RWPE1 (cell line): ENCODE measurements at regions not wholly inside any gene's neighbourhood (a gene's known extent, or its start where the extent isn't known, plus 50 kb on each side); places are given as distances from the start of the nearest gene placed in this dataset.

Experiments used
- CTCF ChIA-PET: fragments of 350-600 bp; sonication (Branson Sonifier 250); formaldehyde crosslinking; extraction: SDS; loops from one replicate; lab custom pipeline; 2021; lab: Yijun Ruan, JAX
- POLR2A ChIA-PET: fragments of 400-600 bp; formaldehyde crosslinking; extraction: SDS; loops from one replicate; lab custom pipeline; 2020; ENCODE audit warnings: antibody characterized with exemption; ENCODE audit not compliant: low non-redundant PET; lab: Yijun Ruan, JAX
- DNase-seq: peaks from one replicate; pipeline ENCODE4 v3.0.0; 2012; ENCODE audit warnings: low spot score
- H3K27ac ChIP-seq: fragments of 450-650 bp; 2 replicates; pipeline ENCODE4 v1.5.1; 2017
- CTCF ChIP-seq: fragments of 450-650 bp; conservative IDR thresholded peaks from 2 replicates; pipeline ENCODE4 v1.5.1; 2017; ENCODE audit warnings: low read depth, mild to moderate bottlenecking

- DNase-seq: no peak
- POLR2A ChIA-PET: no interaction called here
- CTCF ChIA-PET: interaction anchor here (0.8 kb wide), 1 partner anchor 10 kb away, joined by 3 read pairs; no protein-coding TSS in a partner anchor
- H3K27ac ChIP-seq: no peak overlapping the region
- TF ChIP-seq CTCF: no peak
Measured at GRCh38 chr20:40494248-40494647, 194.8 kb downstream of the MAFB start.

- ChIA-PET POLR2A (interaction anchor here (0.9 kb wide), 1 partner anchor 196 kb away, joined by 3 read pairs; the partner anchor contains the start of gene MAFB), CTCF (interaction anchor here (0.6 kb wide), 1 partner anchor 44 kb away, joined by 3 read pairs; no protein-coding TSS in a partner anchor)
- TF ChIP-seq CTCF: no peak
- peak; percentile 84 for DNase-seq
- no peak overlapping the region for H3K27ac ChIP-seq
Measured at GRCh38 chr20:40493549-40493948, 195.5 kb downstream of the MAFB start.

- ChIA-PET CTCF (interaction anchor here (0.6 kb wide), 1 partner anchor 44 kb away, joined by 3 read pairs; no protein-coding TSS in a partner anchor), POLR2A (interaction anchor here (0.9 kb wide), 1 partner anchor 196 kb away, joined by 3 read pairs; the partner anchor contains the start of gene MAFB)
- no peak for TF ChIP-seq CTCF
Measured at GRCh38 chr20:40493071-40493470, 196.0 kb downstream of the MAFB start.

GRCh38 chr20:40491009-40491590 is 197.9 kb downstream of the MAFB start:
- DNase-seq: no peak
- H3K27ac ChIP-seq: no peak overlapping the region
- no peak for TF ChIP-seq CTCF
- CTCF ChIA-PET: no interaction called here
- POLR2A ChIA-PET: no interaction called here

More at GRCh38 chr20:40493071-40493470, 196.0 kb downstream of the MAFB start:
- no peak overlapping the region for H3K27ac ChIP-seq
- DNase-seq: no peak

GRCh38 chr20:40489886-40490285 is 199.2 kb downstream of the MAFB start:
- no peak for TF ChIP-seq CTCF
- ChIA-PET CTCF (interaction anchor here (0.6 kb wide), 2 partner anchors 183 to 497 kb away, joined by 3 read pairs; no protein-coding TSS in a partner anchor), POLR2A (no interaction called here)
- DNase-seq: peak; percentile 90
- H3K27ac ChIP-seq: no peak overlapping the region

GRCh38 chr20:40488401-40488800 is 200.6 kb downstream of the MAFB start:
- H3K27ac ChIP-seq: no peak overlapping the region
- DNase-seq: no peak
- POLR2A ChIA-PET: no interaction called here
- TF ChIP-seq CTCF: no peak
- CTCF ChIA-PET: interaction anchor here (0.7 to 1.2 kb wide), 2 partner anchors 17 to 29 kb away, joined by 3 read pairs; no protein-coding TSS in a partner anchor
